ENCODE measurements at regions not wholly inside any gene's neighbourhood (a gene's known extent, or its start where the extent isn't known, plus 50 kb on each side); places are given as distances from the start of the nearest gene placed in this dataset.

DNA sequence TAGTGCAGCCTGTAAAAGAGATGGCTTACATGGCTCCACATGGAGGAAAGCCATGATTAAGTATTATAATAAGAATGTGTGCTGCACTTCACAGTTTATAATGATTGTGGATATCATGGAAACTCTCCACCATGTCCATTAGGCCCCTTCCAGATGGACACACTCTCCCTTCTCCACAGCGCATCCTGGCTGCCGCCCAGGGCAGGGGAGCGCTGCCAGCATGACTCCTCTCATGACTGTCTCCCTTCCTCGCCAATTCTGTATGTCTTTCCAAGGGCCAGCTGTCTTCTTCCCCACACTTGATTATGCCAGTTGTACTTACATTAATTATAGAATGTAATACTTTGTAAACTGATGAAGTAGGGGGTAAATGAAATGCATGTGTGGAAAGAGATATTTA lies 259.3 kb upstream of the TMEM72 start:
- Mint-ChIP-seq H3K36me3 (no peaks in the 10 kb centered on the region), H3K4me3 (no peak overlapping the region), H3K4me1 (no peaks in the 10 kb centered on the region), H3K27ac (no peak overlapping the region), H3K9me3 (peaks cover 0 to 7% (median 1%) of the 10 kb centered on the region in 7 donors), H3K27me3 (no peaks in the 10 kb centered on the region)
- H3K4me1 ChIP-seq (ENCODE audit: control insufficient read depth, insufficient read depth, low read length, poor library complexity, severe bottlenecking): no peaks in the 10 kb centered on the region
- H3K4me3 ChIP-seq (ENCODE audit: low read depth, low read length): no peak overlapping the region
- no peaks in the 10 kb centered on the region for H3K9me3 ChIP-seq (ENCODE audit: control insufficient read depth in 2 of 2, low read length in 2 of 2)
- DNase-seq: no peak
- no peak overlapping the region for H3K27ac ChIP-seq (ENCODE audit: insufficient read depth, low read length, poor library complexity, severe bottlenecking)
- ATAC-seq (ENCODE audit: low read depth in 2 of 2): no peak
- no peaks in the 10 kb centered on the region for H3K36me3 ChIP-seq (ENCODE audit: control insufficient read depth, insufficient read depth, low read length)
- no peaks in the 10 kb centered on the region for H3K27me3 ChIP-seq (ENCODE audit: control insufficient read depth, insufficient read depth, low read length)

DNA sequence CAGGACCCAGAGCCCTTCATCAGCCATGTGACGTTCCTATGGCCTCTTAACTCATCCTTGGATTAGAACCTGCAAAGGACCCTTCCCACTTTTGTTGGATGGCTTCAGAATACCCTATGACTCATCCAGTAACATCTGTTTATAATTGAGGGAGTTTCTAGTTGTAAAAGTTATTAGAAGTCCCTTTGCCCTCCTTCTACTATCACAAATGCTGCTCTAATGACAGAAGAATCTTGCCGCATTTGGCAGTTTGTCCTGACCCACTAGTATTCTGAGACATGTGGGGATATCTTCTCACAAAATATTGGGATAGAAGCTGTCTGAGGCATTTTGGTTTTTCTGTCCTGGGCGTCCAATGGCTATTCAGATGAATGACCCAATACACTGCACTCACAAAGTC lies 251.8 kb upstream of the TMEM72 start:
- Mint-ChIP-seq H3K27ac (no peak overlapping the region), H3K27me3 (peaks cover 4% of the 10 kb centered on the region), H3K4me1 (no peaks in the 10 kb centered on the region), H3K9me3 (peaks cover 0 to 5% (median 0%) of the 10 kb centered on the region in 7 donors), H3K4me3 (no peak overlapping the region), H3K36me3 (no peaks in the 10 kb centered on the region)
- no peaks in the 10 kb centered on the region for H3K27me3 ChIP-seq (ENCODE audit: control insufficient read depth, insufficient read depth, low read length)
- DNase-seq: no peak
- no peaks in the 10 kb centered on the region for H3K9me3 ChIP-seq (ENCODE audit: control insufficient read depth in 2 of 2, low read length in 2 of 2)
- no peak overlapping the region for H3K27ac ChIP-seq (ENCODE audit: insufficient read depth, low read length, poor library complexity, severe bottlenecking)
- H3K36me3 ChIP-seq (ENCODE audit: control insufficient read depth, insufficient read depth, low read length): no peaks in the 10 kb centered on the region
- no peak for ATAC-seq (ENCODE audit: low read depth in 2 of 2)
- no peaks in the 10 kb centered on the region for H3K4me1 ChIP-seq (ENCODE audit: control insufficient read depth, insufficient read depth, low read length, poor library complexity, severe bottlenecking)
- H3K4me3 ChIP-seq (ENCODE audit: low read depth, low read length): no peak overlapping the region

DNA sequence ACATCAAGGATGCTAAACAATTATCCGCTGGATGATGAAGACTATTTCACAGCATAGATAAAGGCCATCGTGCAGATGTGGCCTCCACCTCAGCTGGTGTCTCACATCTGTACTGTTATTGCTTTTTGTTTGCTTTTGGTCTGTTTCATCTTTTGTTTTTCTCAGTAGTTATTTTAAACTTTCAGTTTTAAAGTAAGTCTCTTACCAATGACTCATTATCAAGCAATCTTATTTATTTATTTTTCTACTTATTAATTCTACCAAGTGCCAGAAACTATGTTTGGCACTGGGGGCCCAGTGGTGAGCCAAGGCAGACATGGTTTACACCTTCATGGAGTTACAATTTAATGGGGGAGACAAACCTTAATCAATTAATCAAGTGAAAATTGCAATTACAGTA lies 250.9 kb upstream of the TMEM72 start:
- H3K36me3 ChIP-seq (ENCODE audit: control insufficient read depth, insufficient read depth, low read length): no peaks in the 10 kb centered on the region
- Mint-ChIP-seq H3K9me3 (peaks cover 0 to 6% (median 0%) of the 10 kb centered on the region in 7 donors), H3K36me3 (no peaks in the 10 kb centered on the region), H3K27ac (no peak overlapping the region), H3K4me1 (no peaks in the 10 kb centered on the region), H3K4me3 (no peak overlapping the region), H3K27me3 (peaks cover 4% of the 10 kb centered on the region)
- ATAC-seq (ENCODE audit: low read depth in 2 of 2): no peak
- H3K27ac ChIP-seq (ENCODE audit: insufficient read depth, low read length, poor library complexity, severe bottlenecking): no peak overlapping the region
- no peaks in the 10 kb centered on the region for H3K9me3 ChIP-seq (ENCODE audit: control insufficient read depth in 2 of 2, low read length in 2 of 2)
- DNase-seq: no peak
- H3K4me1 ChIP-seq (ENCODE audit: control insufficient read depth, insufficient read depth, low read length, poor library complexity, severe bottlenecking): no peaks in the 10 kb centered on the region
- no peak overlapping the region for H3K4me3 ChIP-seq (ENCODE audit: low read depth, low read length)
- no peaks in the 10 kb centered on the region for H3K27me3 ChIP-seq (ENCODE audit: control insufficient read depth, insufficient read depth, low read length)

DNA sequence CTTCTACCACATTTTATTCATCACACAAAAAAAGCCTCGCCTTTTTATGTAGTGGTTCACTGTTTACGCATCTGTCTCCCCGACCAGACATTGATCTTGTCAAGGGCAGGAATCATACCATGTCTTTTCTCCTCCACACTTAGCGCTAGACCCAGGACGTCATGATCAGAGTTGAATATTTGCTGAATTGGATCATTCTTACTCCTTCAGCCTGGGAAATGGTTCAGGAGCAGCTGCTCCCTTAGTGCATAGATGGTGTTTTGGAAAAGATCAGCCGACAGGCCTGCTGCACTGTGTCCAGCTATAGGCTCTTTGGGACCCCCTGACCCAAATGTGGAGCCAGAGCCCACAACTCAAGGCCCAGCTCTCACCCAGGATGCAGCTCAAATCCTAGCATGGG lies 249.1 kb upstream of the TMEM72 start:
- Histone ChIP-seq H3K36me3 (ENCODE audit: control insufficient read depth, insufficient read depth, low read length) (no peaks in the 10 kb centered on the region), H3K27ac (ENCODE audit: insufficient read depth, low read length, poor library complexity, severe bottlenecking) (no peak overlapping the region), H3K4me3 (ENCODE audit: low read depth, low read length) (no peak overlapping the region), H3K4me1 (ENCODE audit: control insufficient read depth, insufficient read depth, low read length, poor library complexity, severe bottlenecking) (no peaks in the 10 kb centered on the region), H3K27me3 (ENCODE audit: control insufficient read depth, insufficient read depth, low read length) (no peaks in the 10 kb centered on the region), H3K9me3 (ENCODE audit: control insufficient read depth in 2 of 2, low read length in 2 of 2) (no peaks in the 10 kb centered on the region)
- Mint-ChIP-seq H3K9me3 (peaks cover 0 to 8% (median 0%) of the 10 kb centered on the region in 7 donors), H3K27me3 (peaks cover 4% of the 10 kb centered on the region), H3K4me3 (no peak overlapping the region), H3K4me1 (no peaks in the 10 kb centered on the region), H3K36me3 (no peaks in the 10 kb centered on the region), H3K27ac (no peak overlapping the region)
- ATAC-seq (ENCODE audit: low read depth in 2 of 2): no peak
- no peak for DNase-seq

DNA sequence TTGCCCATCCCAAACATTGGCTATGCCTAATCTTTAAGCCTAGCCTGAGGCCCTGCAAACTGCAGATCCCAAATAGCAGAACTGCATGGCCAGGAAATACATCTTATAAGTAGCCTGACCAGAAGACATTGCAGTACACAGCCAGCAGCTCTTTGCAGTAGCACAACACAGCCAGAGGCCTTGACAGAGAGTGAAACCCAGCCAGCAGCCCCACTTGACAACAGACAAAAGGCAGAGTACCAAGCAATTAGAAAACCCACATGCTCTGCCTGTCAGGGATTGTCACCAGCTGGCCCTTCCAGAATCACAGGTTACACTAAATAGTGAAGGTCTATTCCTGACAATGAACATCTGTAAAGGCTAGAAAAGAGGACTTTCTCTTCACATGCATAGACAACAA lies 242.8 kb upstream of the TMEM72 start:
- no peak overlapping the region for H3K4me3 ChIP-seq (ENCODE audit: low read depth, low read length)
- no peak for ATAC-seq (ENCODE audit: low read depth in 2 of 2)
- DNase-seq: no peak
- H3K4me3 Mint-ChIP-seq: no peak overlapping the region
- H3K36me3 Mint-ChIP-seq: no peaks in the 10 kb centered on the region
- H3K36me3 ChIP-seq (ENCODE audit: control insufficient read depth, insufficient read depth, low read length): no peaks in the 10 kb centered on the region
- H3K27me3 Mint-ChIP-seq: peaks cover 8% of the 10 kb centered on the region
- H3K4me1 ChIP-seq (ENCODE audit: control insufficient read depth, insufficient read depth, low read length, poor library complexity, severe bottlenecking): no peaks in the 10 kb centered on the region
- H3K4me1 Mint-ChIP-seq: no peaks in the 10 kb centered on the region
- H3K9me3 ChIP-seq (ENCODE audit: control insufficient read depth in 2 of 2, low read length in 2 of 2): no peaks in the 10 kb centered on the region
- peaks cover 0 to 9% (median 2%) of the 10 kb centered on the region in 7 donors for H3K9me3 Mint-ChIP-seq
- H3K27ac Mint-ChIP-seq: no peak overlapping the region
- H3K27ac ChIP-seq (ENCODE audit: insufficient read depth, low read length, poor library complexity, severe bottlenecking): no peak overlapping the region
- H3K27me3 ChIP-seq (ENCODE audit: control insufficient read depth, insufficient read depth, low read length): no peaks in the 10 kb centered on the region

DNA sequence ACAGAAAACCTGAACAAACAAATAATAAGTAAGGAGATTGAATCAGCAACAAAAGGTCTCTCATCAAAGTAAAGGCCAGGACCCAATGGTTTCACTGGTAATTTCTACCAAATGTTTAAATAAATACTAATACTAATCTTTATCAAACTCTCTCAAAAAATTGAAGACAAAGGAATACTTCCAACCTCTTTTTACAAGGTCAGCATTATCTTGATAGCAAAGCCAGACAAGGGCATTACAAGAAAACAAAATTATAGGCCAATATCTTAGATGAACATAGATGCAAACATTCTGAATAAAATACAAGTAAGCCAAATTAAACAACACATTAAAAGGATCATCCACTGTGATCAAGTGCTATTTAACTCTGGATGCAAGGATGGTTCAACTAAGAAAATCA lies 239.8 kb upstream of the TMEM72 start:
- Mint-ChIP-seq H3K9me3 (peaks cover 0 to 6% (median 0%) of the 10 kb centered on the region in 7 donors), H3K36me3 (no peaks in the 10 kb centered on the region), H3K4me1 (no peaks in the 10 kb centered on the region), H3K4me3 (no peak overlapping the region), H3K27me3 (peaks cover 4% of the 10 kb centered on the region), H3K27ac (no peak overlapping the region)
- H3K4me1 ChIP-seq (ENCODE audit: control insufficient read depth, insufficient read depth, low read length, poor library complexity, severe bottlenecking): no peaks in the 10 kb centered on the region
- no peak overlapping the region for H3K4me3 ChIP-seq (ENCODE audit: low read depth, low read length)
- H3K36me3 ChIP-seq (ENCODE audit: control insufficient read depth, insufficient read depth, low read length): no peaks in the 10 kb centered on the region
- H3K27me3 ChIP-seq (ENCODE audit: control insufficient read depth, insufficient read depth, low read length): no peaks in the 10 kb centered on the region
- H3K9me3 ChIP-seq (ENCODE audit: control insufficient read depth in 2 of 2, low read length in 2 of 2): no peaks in the 10 kb centered on the region
- DNase-seq (no peak), ATAC-seq (ENCODE audit: low read depth in 2 of 2) (no peak)
- H3K27ac ChIP-seq (ENCODE audit: insufficient read depth, low read length, poor library complexity, severe bottlenecking): no peak overlapping the region

DNA sequence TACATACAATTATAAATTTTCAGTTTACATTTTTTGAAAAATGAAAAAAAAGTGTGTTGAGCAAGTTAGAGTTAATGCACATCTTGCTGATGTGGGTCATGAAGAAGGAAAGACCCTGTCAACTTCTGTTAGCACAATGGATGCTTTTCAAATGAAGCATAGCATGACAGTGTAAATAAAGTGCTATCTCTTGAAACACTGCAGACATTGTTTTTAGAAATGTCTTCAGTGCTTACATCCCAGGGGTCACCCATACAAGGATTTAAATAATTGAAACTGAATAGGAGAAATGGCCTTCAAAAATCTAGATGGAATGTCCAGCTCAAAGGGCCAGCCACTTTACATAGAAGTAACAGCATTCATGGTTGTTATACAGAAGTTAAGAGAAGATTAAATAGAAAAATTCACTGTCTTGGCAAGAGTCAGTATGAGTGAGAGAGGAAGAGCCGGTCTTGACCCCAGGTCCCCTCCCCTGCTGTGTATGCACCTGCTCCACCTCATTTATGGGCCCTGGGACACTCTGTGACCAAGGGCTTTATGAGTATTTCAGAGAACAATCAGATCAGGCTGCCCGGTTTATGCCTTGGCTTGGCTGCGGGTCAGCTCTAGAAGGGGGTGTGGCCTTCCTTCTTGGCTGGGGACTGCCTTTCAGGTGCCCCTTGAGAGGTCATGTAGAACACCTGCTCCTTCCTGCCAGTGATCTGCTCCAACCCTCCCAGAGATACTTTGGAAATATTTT lies 237.7 kb upstream of the TMEM72 start:
- no peak for ATAC-seq (ENCODE audit: low read depth in 2 of 2)

More for the DNA sequence above, 237.7 kb upstream of the TMEM72 start:
- peaks cover 0 to 5% (median 0%) of the 10 kb centered on the region in 7 donors for H3K9me3 Mint-ChIP-seq
- H3K36me3 ChIP-seq (ENCODE audit: control insufficient read depth, insufficient read depth, low read length): no peaks in the 10 kb centered on the region
- H3K4me3 ChIP-seq (ENCODE audit: low read depth, low read length): no peak overlapping the region
- H3K4me3 Mint-ChIP-seq: no peak overlapping the region
- no peak overlapping the region for H3K27ac ChIP-seq (ENCODE audit: insufficient read depth, low read length, poor library complexity, severe bottlenecking)
- H3K27me3 ChIP-seq (ENCODE audit: control insufficient read depth, insufficient read depth, low read length): no peaks in the 10 kb centered on the region
- H3K9me3 ChIP-seq (ENCODE audit: control insufficient read depth in 2 of 2, low read length in 2 of 2): no peaks in the 10 kb centered on the region
- DNase-seq: no peak
- no peaks in the 10 kb centered on the region for H3K4me1 Mint-ChIP-seq
- no peaks in the 10 kb centered on the region for H3K36me3 Mint-ChIP-seq
- H3K27ac Mint-ChIP-seq: no peak overlapping the region
- peaks cover 4% of the 10 kb centered on the region for H3K27me3 Mint-ChIP-seq
- H3K4me1 ChIP-seq (ENCODE audit: control insufficient read depth, insufficient read depth, low read length, poor library complexity, severe bottlenecking): no peaks in the 10 kb centered on the region

All from CD4-positive, CD25-positive, alpha-beta regulatory T cell (primary cell).